ENCODE measurements at regions not wholly inside any gene's neighbourhood (a gene's known extent, or its start where the extent isn't known, plus 50 kb on each side); places are given as distances from the start of the nearest gene placed in this dataset.
"Not testable (repeated sequence)": the region's sequence is repeated elsewhere in the genome, so short reads cannot be mapped to it uniquely, and the experiment has no call there.

DNA sequence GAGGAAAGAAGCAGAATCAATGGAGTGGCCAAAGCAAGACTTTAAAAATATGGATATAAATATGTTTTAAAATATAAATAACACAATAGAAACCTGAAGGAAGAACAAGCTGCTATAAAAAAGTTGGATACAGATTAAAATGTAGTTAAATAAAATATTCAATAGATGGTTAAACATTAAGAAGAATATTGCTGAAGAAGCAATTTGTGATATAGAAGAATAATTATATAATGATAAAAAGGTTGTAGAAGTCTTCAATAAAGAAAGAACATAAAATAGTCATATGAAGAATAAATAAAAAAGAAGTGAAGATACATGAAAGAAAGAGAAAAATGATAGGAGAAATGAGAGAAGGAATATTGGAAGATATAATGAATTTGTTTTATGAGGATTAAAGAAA is 392.0 kb downstream of the DSC3 start:
- CTCF ChIA-PET, result no interaction called here
- POLR2A ChIA-PET, result no interaction called here

- ChIA-PET CTCF (no interaction called here), POLR2A (no interaction called here)
These were observed 398.4 kb downstream of the DSC3 start for GRCh38 chr18:30644158-30644557.

DNA sequence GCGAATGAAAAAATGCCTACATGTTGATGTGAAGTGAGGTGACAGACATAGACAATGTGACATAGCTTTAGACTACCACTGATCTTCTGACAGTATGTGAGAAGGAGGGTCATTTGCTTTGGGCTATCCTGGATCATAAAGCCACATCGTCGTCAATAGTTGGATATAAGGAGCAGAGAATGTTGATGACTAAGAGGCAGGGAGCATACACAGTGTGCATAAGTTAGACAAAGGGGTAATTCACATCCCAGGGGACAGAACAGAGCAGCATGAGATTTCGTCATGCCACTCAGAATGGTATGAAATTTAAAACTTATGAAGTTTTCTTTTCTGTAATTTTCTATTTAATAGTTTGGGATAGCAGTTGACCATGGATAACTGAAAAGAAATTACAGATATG is 403.2 kb downstream of the DSC3 start:
- CTCF ChIA-PET, result no interaction called here
- POLR2A ChIA-PET, result no interaction called here

DNA sequence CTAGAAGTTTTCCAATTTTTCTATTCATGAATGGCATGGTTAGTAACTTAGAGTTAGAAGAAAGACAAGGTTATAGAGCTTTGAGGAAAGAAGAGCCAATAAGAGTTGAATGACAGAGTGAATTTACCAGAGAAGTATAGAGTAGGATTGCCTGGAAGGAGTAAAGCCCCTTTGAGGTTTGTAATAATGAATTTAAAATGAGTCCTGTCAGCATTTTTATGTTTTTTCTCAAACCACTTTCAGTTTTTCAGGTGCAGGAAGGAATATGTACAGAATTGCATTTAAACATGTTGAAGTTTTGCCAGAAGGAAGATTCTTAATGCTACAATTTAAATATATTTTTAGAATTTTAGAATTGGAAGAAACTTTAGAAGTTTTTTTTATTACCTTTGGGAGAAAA is 408.3 kb downstream of the DSC3 start:
- ChIA-PET CTCF (no interaction called here), POLR2A (no interaction called here)

GRCh38 chr18:30632071-30632698 is 410.4 kb downstream of the DSC3 start:
- ChIA-PET POLR2A (no interaction called here), CTCF (no interaction called here)

DNA sequence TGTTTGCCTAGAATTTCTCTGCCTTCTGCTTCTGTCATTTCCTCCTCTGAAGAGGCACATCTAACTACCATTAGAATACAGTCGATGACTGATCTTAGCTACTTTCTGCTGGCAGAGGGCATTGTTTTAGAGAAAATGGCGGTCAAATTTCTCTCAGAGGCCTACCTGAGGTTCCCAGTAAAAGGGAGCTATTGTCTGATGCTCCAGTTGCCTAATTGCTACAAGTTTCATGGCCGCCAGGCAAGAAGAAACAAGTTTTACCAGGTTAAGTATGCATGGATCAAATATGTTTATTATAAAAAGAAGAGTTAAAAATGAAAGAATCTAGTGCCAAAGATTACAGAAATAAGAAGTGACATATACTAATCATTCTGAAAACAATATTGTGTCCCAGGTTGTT is 416.6 kb downstream of the DSC3 start:
- CTCF ChIA-PET, result no interaction called here
- POLR2A ChIA-PET, result no interaction called here

GRCh38 chr18:30623401-30624065 is 419.0 kb downstream of the DSC3 start:
- ChIA-PET CTCF (no interaction called here), POLR2A (no interaction called here)

- ChIA-PET CTCF (no interaction called here), POLR2A (no interaction called here)
These were observed 419.9 kb downstream of the DSC3 start for GRCh38 chr18:30622635-30623034.

DNA sequence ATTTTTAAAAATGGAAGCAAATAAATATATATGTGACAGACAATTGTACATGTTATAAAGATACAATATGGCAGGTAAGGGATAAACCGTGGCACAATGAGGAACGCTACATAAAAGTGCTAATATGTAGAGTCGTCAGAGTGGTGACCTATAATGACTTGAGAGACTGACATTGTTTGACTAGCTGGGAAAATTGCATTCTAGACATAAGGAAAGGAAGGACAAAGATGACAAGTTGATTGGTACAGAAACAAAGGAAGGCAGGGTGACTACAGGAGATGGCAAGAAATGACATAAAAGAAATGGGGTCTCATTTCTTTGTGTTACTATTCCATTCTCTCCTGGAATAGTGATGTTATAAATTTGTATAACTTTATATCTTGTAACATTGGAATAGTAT is 420.4 kb downstream of the DSC3 start:
- POLR2A ChIA-PET, result no interaction called here
- CTCF ChIA-PET, result no interaction called here

GRCh38 chr18:30618567-30618966 is 424.0 kb downstream of the DSC3 start:
- ChIA-PET POLR2A (no interaction called here), CTCF (no interaction called here)

GRCh38 chr18:30616414-30616813 is 426.1 kb downstream of the DSC3 start:
- CTCF ChIA-PET, result no interaction called here
- POLR2A ChIA-PET, result no interaction called here

DNA sequence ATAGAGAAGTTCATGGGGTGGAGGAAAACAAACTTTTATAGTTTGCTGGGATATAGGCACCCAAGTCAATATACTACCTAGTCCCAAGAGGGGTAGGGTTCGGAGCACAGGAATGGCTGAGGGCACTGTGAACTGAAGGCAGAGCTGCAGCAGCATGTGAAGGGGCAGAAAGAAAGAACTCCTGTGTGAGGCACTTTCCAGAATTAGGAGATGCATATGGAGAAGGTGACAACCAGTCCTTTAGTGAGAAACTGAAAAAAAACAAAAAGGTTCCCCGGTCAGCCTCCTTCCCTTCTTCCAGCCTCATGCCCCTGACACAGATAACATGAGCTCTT is 429.1 kb downstream of the DSC3 start:
- ChIA-PET POLR2A (no interaction called here), CTCF (no interaction called here)

GRCh38 chr18:30601541-30601940 is 441.0 kb downstream of the DSC3 start:
- ChIA-PET CTCF (no interaction called here), POLR2A (no interaction called here)

DNA sequence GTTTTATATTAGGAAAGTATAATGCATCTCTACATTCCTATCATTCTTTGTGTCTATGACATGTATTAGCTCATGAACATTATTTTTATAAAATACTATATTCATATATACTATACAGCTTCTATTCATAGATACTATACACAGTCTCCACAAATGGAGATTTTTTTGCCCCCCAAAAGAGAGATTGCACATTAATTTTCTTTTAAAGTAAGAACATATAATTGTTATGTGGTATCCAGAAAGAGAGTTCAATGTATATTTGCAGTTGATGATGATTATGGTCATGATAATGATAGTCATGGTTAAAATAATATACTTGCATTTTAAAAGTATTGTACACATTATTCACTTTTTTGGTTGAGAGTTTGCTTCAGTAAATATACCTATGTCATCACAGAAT is 445.3 kb downstream of the DSC3 start:
- POLR2A ChIA-PET, result no interaction called here
- CTCF ChIA-PET, result no interaction called here

- CTCF ChIA-PET, result no interaction called here
- POLR2A ChIA-PET, result no interaction called here
These were observed 445.9 kb downstream of the DSC3 start for GRCh38 chr18:30596635-30597034.

- POLR2A ChIA-PET, result no interaction called here
- CTCF ChIA-PET, result no interaction called here
These were observed 446.6 kb downstream of the DSC3 start for GRCh38 chr18:30595942-30596341.

DNA sequence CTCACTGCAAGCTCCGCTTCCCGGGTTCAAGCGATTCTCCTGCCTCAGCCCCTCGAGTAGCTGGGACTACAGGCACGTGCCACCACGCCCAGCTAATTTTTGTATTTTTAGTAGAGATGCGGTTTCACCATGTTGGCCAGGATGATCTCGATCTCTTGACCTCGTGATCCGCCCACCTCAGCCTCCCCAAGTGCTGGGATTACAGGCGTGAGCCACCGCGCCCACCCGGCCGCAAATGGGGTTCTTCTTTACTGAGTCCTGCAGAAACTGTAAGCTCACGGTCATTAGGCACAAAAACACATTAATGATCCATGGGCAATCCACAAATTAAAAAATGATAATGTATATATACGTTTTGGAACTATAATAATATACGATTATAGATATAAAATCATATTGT is 447.6 kb downstream of the DSC3 start:
- POLR2A ChIA-PET, CTCF ChIA-PET: not testable (repeated sequence)

DNA sequence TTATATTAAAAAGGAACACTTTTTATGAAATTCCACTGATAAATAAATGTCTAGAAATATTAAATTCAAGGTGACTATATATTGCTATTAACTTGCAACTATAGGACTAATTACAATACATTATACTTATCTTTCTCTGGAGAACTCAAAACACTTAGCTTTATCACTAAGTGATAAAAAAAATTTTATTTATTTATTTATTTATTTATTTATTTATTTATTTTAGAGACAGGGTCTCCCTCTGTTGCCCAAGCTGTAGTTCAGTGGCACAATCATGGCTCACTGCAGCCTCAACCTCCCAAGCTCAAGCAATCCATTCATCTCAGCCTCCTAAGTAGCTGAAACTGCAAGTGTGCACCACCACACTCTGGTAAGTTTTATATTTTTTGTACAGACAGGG is 451.1 kb downstream of the DSC3 start:
- ChIA-PET CTCF (no interaction called here), POLR2A (no interaction called here)

DNA sequence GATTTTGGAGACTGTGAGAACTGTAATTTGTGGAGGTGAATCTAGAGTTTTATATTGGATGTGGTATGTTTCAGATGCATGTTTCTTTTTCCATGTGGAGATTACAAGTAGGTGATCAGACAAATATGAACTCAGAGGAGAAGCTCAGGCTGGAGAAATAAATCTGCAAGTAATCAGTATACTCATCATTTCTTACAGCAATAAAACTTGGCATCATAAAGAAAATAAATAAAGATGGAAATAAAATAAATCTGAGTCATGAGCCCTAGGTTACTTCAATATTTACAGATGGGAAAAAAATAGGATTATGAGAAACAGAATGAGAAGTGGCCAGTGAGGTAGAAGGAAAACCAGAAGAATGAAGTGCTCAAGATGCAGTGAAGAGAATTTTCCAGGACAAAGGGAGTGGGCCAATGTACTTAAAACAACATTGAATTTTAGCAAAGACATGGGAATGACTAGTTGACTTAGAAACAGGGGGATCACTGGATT is 453.8 kb downstream of the DSC3 start:
- POLR2A ChIA-PET, result no interaction called here
- CTCF ChIA-PET, result no interaction called here

DNA sequence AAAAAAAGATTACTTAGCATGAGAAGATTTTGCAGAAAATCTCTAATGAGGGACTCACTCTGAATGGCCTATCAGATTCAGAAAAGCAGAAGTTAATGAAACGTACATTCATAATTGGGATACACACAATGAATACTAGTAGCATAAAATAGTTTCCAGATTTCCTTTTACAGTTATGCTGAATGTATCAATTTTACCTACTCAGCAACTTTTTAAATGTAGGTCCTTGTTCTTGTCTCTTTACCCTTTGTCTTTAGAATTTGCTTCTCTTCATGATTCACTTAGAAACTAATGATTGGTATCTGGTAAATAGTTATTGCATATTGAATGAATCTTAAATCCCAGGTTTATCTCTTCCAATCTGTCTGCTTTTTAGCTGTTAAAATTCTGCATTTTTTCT is 458.8 kb downstream of the DSC3 start:
- ChIA-PET POLR2A (no interaction called here), CTCF (no interaction called here)

DNA sequence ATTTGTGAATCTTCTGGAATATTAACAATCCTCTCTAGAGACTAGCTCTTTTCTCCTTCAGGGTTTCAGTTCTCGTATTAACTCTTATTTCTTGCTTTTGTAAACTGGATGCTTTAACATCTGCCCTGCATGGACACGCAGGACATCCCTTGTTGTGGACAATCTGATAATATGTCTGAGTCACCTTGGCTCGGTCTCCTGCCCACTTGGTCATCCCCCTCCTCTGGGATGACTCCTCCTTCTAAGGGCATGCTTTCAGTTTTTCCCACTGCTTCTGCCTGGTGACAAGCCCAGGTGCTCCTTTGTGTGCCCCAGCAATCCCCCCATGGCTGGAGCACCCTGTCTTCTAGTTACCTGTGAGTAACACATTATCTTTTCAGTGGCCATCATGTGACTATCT is 460.5 kb downstream of the DSC3 start:
- ChIA-PET CTCF (no interaction called here), POLR2A (no interaction called here)

GRCh38 chr18:30578707-30579106 is 463.8 kb downstream of the DSC3 start:
- ChIA-PET CTCF (no interaction called here), POLR2A (no interaction called here)

DNA sequence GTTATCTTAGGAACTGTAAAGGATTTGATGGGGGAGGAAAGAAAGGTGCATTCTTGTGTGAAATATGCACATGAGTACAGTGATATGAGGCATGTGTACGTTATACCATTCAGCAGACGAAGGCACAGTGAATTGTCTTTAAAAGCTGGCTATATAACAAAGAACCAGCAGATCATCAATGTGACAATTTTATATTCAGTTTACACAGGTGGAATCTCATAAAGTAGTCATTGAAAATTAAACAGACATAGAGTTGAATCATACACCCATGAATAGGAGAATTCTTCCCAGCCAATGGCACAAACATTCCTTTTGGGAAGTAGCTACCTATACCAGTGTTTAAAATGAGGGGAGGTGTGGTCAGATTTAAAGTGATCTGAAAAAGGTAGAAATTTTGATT is 470.3 kb downstream of the DSC3 start:
- CTCF ChIA-PET, result no interaction called here

More for the DNA sequence above, 470.3 kb downstream of the DSC3 start:
- POLR2A ChIA-PET, result no interaction called here
